ENCODE measurements at regions not wholly inside any gene's neighbourhood (a gene's known extent, or its start where the extent isn't known, plus 50 kb on each side); places are given as distances from the start of the nearest gene placed in this dataset.

- Histone ChIP-seq H3K4me3 (ENCODE audit: low read length in 2 of 2) (no peak overlapping the region), H3K9ac (ENCODE audit: low read length in 2 of 2) (no peak overlapping the region), H3K9me3 (ENCODE audit: control insufficient read depth in 2 of 2, low read length in 2 of 2) (no peaks in the 10 kb centered on the region), H3K27ac (ENCODE audit: low read length) (no peak overlapping the region), H3K36me3 (ENCODE audit: control insufficient read depth in 2 of 2, insufficient read depth in 2 of 2, low read length in 2 of 2) (no peaks in the 10 kb centered on the region), H3K4me1 (ENCODE audit: control insufficient read depth, insufficient read depth, low read length) (peaks cover 29% of the 10 kb centered on the region), H3K27me3 (ENCODE audit: control insufficient read depth in 1 of 2, insufficient read depth in 2 of 2, low read length in 2 of 2) (no peaks in the 10 kb centered on the region)
Measured at GRCh38 chr13:40189426-40189825, 477.0 kb downstream of the FOXO1 start.

- no peaks in the 10 kb centered on the region for H3K27me3 ChIP-seq (ENCODE audit: control insufficient read depth in 1 of 2, insufficient read depth in 2 of 2, low read length in 2 of 2)
- peak overlapping the region in 1 of 2 donors; percentile 42 for H3K9ac ChIP-seq (ENCODE audit: low read length in 2 of 2)
- H3K27ac ChIP-seq (ENCODE audit: low read length), result peak overlapping the region; percentile 53
- H3K4me1 ChIP-seq (ENCODE audit: control insufficient read depth, insufficient read depth, low read length), result peaks cover 29% of the 10 kb centered on the region
- no peak overlapping the region for H3K4me3 ChIP-seq (ENCODE audit: low read length in 2 of 2)
- no peaks in the 10 kb centered on the region for H3K9me3 ChIP-seq (ENCODE audit: control insufficient read depth in 2 of 2, low read length in 2 of 2)
- H3K36me3 ChIP-seq (ENCODE audit: control insufficient read depth in 2 of 2, insufficient read depth in 2 of 2, low read length in 2 of 2), result no peaks in the 10 kb centered on the region
Measured at GRCh38 chr13:40189898-40190630, 476.4 kb downstream of the FOXO1 start.

- no peaks in the 10 kb centered on the region for H3K9me3 ChIP-seq (ENCODE audit: control insufficient read depth in 2 of 2, low read length in 2 of 2)
- H3K27me3 ChIP-seq (ENCODE audit: control insufficient read depth in 1 of 2, insufficient read depth in 2 of 2, low read length in 2 of 2), result no peaks in the 10 kb centered on the region
- H3K9ac ChIP-seq (ENCODE audit: low read length in 2 of 2), result peak overlapping the region in 1 of 2 donors; percentile 42
- no peaks in the 10 kb centered on the region for H3K36me3 ChIP-seq (ENCODE audit: control insufficient read depth in 2 of 2, insufficient read depth in 2 of 2, low read length in 2 of 2)
- H3K27ac ChIP-seq (ENCODE audit: low read length), result peak overlapping the region; percentile 53
- peaks cover 29% of the 10 kb centered on the region for H3K4me1 ChIP-seq (ENCODE audit: control insufficient read depth, insufficient read depth, low read length)
- no peak overlapping the region for H3K4me3 ChIP-seq (ENCODE audit: low read length in 2 of 2)
Measured at GRCh38 chr13:40190641-40191100, 475.8 kb downstream of the FOXO1 start.

- H3K4me1 ChIP-seq (ENCODE audit: control insufficient read depth, insufficient read depth, low read length), result peaks cover 29% of the 10 kb centered on the region
- no peaks in the 10 kb centered on the region for H3K27me3 ChIP-seq (ENCODE audit: control insufficient read depth in 1 of 2, insufficient read depth in 2 of 2, low read length in 2 of 2)
- H3K36me3 ChIP-seq (ENCODE audit: control insufficient read depth in 2 of 2, insufficient read depth in 2 of 2, low read length in 2 of 2), result no peaks in the 10 kb centered on the region
- H3K9me3 ChIP-seq (ENCODE audit: control insufficient read depth in 2 of 2, low read length in 2 of 2), result no peaks in the 10 kb centered on the region
- no peak overlapping the region for H3K9ac ChIP-seq (ENCODE audit: low read length in 2 of 2)
- peak overlapping the region; percentile 37 for H3K27ac ChIP-seq (ENCODE audit: low read length)
- H3K4me3 ChIP-seq (ENCODE audit: low read length in 2 of 2), result no peak overlapping the region
Measured at GRCh38 chr13:40191186-40191980, 475.1 kb downstream of the FOXO1 start.

- no peaks in the 10 kb centered on the region for H3K36me3 ChIP-seq (ENCODE audit: control insufficient read depth in 2 of 2, insufficient read depth in 2 of 2, low read length in 2 of 2)
- H3K4me1 ChIP-seq (ENCODE audit: control insufficient read depth, insufficient read depth, low read length), result peaks cover 29% of the 10 kb centered on the region
- no peak overlapping the region for H3K9ac ChIP-seq (ENCODE audit: low read length in 2 of 2)
- no peak overlapping the region for H3K4me3 ChIP-seq (ENCODE audit: low read length in 2 of 2)
- H3K27me3 ChIP-seq (ENCODE audit: control insufficient read depth in 1 of 2, insufficient read depth in 2 of 2, low read length in 2 of 2), result no peaks in the 10 kb centered on the region
- H3K9me3 ChIP-seq (ENCODE audit: control insufficient read depth in 2 of 2, low read length in 2 of 2), result no peaks in the 10 kb centered on the region
- H3K27ac ChIP-seq (ENCODE audit: low read length), result no peak overlapping the region
Measured at GRCh38 chr13:40192452-40192851, 474.0 kb downstream of the FOXO1 start.

- Histone ChIP-seq H3K4me3 (ENCODE audit: low read length in 2 of 2) (no peak overlapping the region), H3K36me3 (ENCODE audit: control insufficient read depth in 2 of 2, insufficient read depth in 2 of 2, low read length in 2 of 2) (no peaks in the 10 kb centered on the region), H3K27ac (ENCODE audit: low read length) (peak overlapping the region; percentile 66), H3K4me1 (ENCODE audit: control insufficient read depth, insufficient read depth, low read length) (peaks cover 29% of the 10 kb centered on the region), H3K9me3 (ENCODE audit: control insufficient read depth in 2 of 2, low read length in 2 of 2) (no peaks in the 10 kb centered on the region), H3K27me3 (ENCODE audit: control insufficient read depth in 1 of 2, insufficient read depth in 2 of 2, low read length in 2 of 2) (no peaks in the 10 kb centered on the region), H3K9ac (ENCODE audit: low read length in 2 of 2) (no peak overlapping the region)
Measured at GRCh38 chr13:40192858-40193257, 473.6 kb downstream of the FOXO1 start.

- no peaks in the 10 kb centered on the region for H3K27me3 ChIP-seq (ENCODE audit: control insufficient read depth in 1 of 2, insufficient read depth in 2 of 2, low read length in 2 of 2)
- peak overlapping the region in 1 of 2 donors; percentile 35 for H3K4me3 ChIP-seq (ENCODE audit: low read length in 2 of 2)
- H3K9me3 ChIP-seq (ENCODE audit: control insufficient read depth in 2 of 2, low read length in 2 of 2), result no peaks in the 10 kb centered on the region
- H3K27ac ChIP-seq (ENCODE audit: low read length), result peak overlapping the region; percentile 66
- H3K4me1 ChIP-seq (ENCODE audit: control insufficient read depth, insufficient read depth, low read length), result peaks cover 29% of the 10 kb centered on the region
- H3K9ac ChIP-seq (ENCODE audit: low read length in 2 of 2), result no peak overlapping the region
- H3K36me3 ChIP-seq (ENCODE audit: control insufficient read depth in 2 of 2, insufficient read depth in 2 of 2, low read length in 2 of 2), result no peaks in the 10 kb centered on the region
Measured at GRCh38 chr13:40193286-40194223, 472.9 kb downstream of the FOXO1 start.

- Histone ChIP-seq H3K4me3 (ENCODE audit: low read length in 2 of 2) (peak overlapping the region in 1 of 2 donors; percentile 35), H3K36me3 (ENCODE audit: control insufficient read depth in 2 of 2, insufficient read depth in 2 of 2, low read length in 2 of 2) (no peaks in the 10 kb centered on the region), H3K27me3 (ENCODE audit: control insufficient read depth in 1 of 2, insufficient read depth in 2 of 2, low read length in 2 of 2) (no peaks in the 10 kb centered on the region), H3K9me3 (ENCODE audit: control insufficient read depth in 2 of 2, low read length in 2 of 2) (no peaks in the 10 kb centered on the region), H3K9ac (ENCODE audit: low read length in 2 of 2) (peak overlapping the region in 1 of 2 donors; percentile 13), H3K27ac (ENCODE audit: low read length) (peak overlapping the region; percentile 66), H3K4me1 (ENCODE audit: control insufficient read depth, insufficient read depth, low read length) (peaks cover 29% of the 10 kb centered on the region)
Measured at GRCh38 chr13:40194224-40194806, 472.1 kb downstream of the FOXO1 start.

GRCh38 chr13:40197049-40197448, 469.4 kb downstream of the FOXO1 start:
- Histone ChIP-seq H3K27me3 (ENCODE audit: control insufficient read depth in 1 of 2, insufficient read depth in 2 of 2, low read length in 2 of 2) (no peaks in the 10 kb centered on the region), H3K4me3 (ENCODE audit: low read length in 2 of 2) (no peak overlapping the region), H3K36me3 (ENCODE audit: control insufficient read depth in 2 of 2, insufficient read depth in 2 of 2, low read length in 2 of 2) (no peaks in the 10 kb centered on the region), H3K9me3 (ENCODE audit: control insufficient read depth in 2 of 2, low read length in 2 of 2) (no peaks in the 10 kb centered on the region), H3K27ac (ENCODE audit: low read length) (no peak overlapping the region), H3K4me1 (ENCODE audit: control insufficient read depth, insufficient read depth, low read length) (peaks cover 9% of the 10 kb centered on the region), H3K9ac (ENCODE audit: low read length in 2 of 2) (no peak overlapping the region)
